Esophagus muscularis mucosa (tissue), 4 donors: ENCODE measurements at regions not wholly inside any gene's neighbourhood (a gene's known extent, or its start where the extent isn't known, plus 50 kb on each side); places are given as distances from the start of the nearest gene placed in this dataset.
A peak's percentile ranks its signal among the peaks of the same experiment; 100 is the strongest.

Experiments used
- DNase-seq: peaks from one replicate; pipeline ENCODE4 v3.0.0-alpha.2; 2017; ENCODE audit errors: extremely low spot score
- H3K27ac ChIP-seq, 4 donors: fragments of 200-600 bp; sonication (generic); replicated peaks in 1 of 4; 1 replicate in 3 of 4; 2 replicates in 1 of 4; pipeline ENCODE4 v1.5.1; 2016 to 2019; ENCODE audit warnings: mild to moderate bottlenecking in 1 of 4
- H3K27me3 ChIP-seq, 4 donors: fragments of 200-600 bp; sonication (generic); one replicate each; pipeline versions ENCODE4 v1.5.1 to v1.6.0; 2016 to 2019
- H3K36me3 ChIP-seq, 4 donors: fragments of 200-600 bp; sonication (generic); one replicate each; pipeline ENCODE4 v1.5.1; 2016 to 2019
- H3K4me1 ChIP-seq, 4 donors: fragments of 200-600 bp; sonication (generic); one replicate each; pipeline ENCODE4 v1.5.1; 2016 to 2019
- H3K4me3 ChIP-seq, 4 donors: fragments of 200-600 bp; sonication (generic); 1 replicate in 2 of 4; 2 replicates in 2 of 4; pipeline ENCODE4 v1.5.1; 2016 to 2019; ENCODE audit warnings: mild to moderate bottlenecking in 4 of 4, moderate library complexity in 1 of 4
- H3K9me3 ChIP-seq, 4 donors: fragments of 200-600 bp; sonication (generic); 1 replicate in 3 of 4; 2 replicates in 1 of 4; pipeline ENCODE4 v1.5.1; 2016 to 2019
- EP300 ChIP-seq: sonication (generic); formaldehyde crosslinking; IDR thresholded peaks from one replicate; pipeline ENCODE4 v1.6.1; 2017; ENCODE audit warnings: antibody characterized with exemption
- POLR2A ChIP-seq: fragments of 450-650 bp; IDR thresholded peaks from one replicate; pipeline ENCODE4 v1.6.1; 2017; ENCODE audit warnings: antibody characterized with exemption, moderate library complexity, mild to moderate bottlenecking, low read depth
- POLR2AphosphoS5 ChIP-seq, 2 donors: sonication (generic); formaldehyde crosslinking; IDR thresholded peaks; one replicate each; pipeline ENCODE4 v1.6.1; 2017; ENCODE audit warnings: antibody characterized with exemption in 2 of 2
- WGBS: methylation state at CpG from one replicate; pipeline ENCODE4 v1.1.5; 2018; 5-methylcytosine and 5-hydroxymethylcytosine counted together
- intact Hi-C: fragments of 100-400 bp; cut with DNase I; formaldehyde crosslinking; loops from one replicate; pipeline ENCODE4 v1.15.1; 2023
- TF ChIP-seq, protein P1 (sequence below), 3 experiments: fragments of 200-600 bp in 2 of 3; fragments of 450-650 bp in 1 of 3; sonication (generic) in 2 of 3; IDR thresholded peaks; one replicate each; pipeline ENCODE4 v1.5.1; 2017 to 2019; ENCODE audit warnings: antibody characterized with exemption in 3 of 3, mild to moderate bottlenecking in 2 of 3, moderate library complexity in 1 of 3

DNA sequence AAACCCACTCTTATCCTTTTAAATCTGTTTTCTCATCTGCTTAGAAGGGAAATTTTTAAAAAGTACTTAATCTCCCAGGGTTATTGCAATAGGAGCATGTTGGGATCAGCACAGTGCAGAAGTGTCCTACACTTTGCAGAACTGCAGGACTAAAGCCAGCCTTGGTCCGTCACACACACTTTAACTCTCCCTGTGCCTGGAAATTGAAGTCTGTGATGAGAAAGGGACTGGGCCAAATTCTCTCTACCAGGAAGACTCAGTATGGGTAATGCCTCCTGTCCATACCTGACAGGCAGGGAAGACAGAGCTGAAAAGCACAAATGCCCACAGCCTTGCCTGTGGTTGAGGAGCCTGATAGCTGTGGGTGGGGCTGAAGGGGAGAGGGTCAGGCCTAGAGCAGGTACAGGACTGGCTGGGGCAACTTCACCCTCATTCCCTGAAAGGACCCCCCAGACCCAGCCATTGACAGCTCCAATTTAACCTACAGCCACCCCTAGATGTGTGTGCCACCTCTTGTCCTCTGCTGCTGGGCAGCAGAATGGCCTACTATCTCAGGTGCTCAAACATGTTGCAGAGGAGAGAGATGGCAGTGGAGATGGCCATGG is 377.2 kb upstream of the KLHL29 start:
- no peaks in the 10 kb centered on the region for H3K27me3 ChIP-seq
- peaks cover 4 to 19% (median 16%) of the 10 kb centered on the region in 4 donors for H3K4me1 ChIP-seq
- no peaks in the 10 kb centered on the region for H3K9me3 ChIP-seq
- peak; percentile 86 for DNase-seq
- no peak overlapping the region for H3K4me3 ChIP-seq
- TF ChIP-seq POLR2AphosphoS5 (IDR thresholded peaks at IDR 0.05) = no peak
- TF ChIP-seq, protein P1, sequence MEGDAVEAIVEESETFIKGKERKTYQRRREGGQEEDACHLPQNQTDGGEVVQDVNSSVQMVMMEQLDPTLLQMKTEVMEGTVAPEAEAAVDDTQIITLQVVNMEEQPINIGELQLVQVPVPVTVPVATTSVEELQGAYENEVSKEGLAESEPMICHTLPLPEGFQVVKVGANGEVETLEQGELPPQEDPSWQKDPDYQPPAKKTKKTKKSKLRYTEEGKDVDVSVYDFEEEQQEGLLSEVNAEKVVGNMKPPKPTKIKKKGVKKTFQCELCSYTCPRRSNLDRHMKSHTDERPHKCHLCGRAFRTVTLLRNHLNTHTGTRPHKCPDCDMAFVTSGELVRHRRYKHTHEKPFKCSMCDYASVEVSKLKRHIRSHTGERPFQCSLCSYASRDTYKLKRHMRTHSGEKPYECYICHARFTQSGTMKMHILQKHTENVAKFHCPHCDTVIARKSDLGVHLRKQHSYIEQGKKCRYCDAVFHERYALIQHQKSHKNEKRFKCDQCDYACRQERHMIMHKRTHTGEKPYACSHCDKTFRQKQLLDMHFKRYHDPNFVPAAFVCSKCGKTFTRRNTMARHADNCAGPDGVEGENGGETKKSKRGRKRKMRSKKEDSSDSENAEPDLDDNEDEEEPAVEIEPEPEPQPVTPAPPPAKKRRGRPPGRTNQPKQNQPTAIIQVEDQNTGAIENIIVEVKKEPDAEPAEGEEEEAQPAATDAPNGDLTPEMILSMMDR (IDR thresholded peaks at IDR 0.05) = no peak
- no peak for TF ChIP-seq EP300
- no peak for TF ChIP-seq POLR2A
- intact Hi-C loops = no loop called here
- WGBS = 79% methylated on average over 1 of the region's 1 CpG
- H3K27ac ChIP-seq = no peak overlapping the region
- H3K36me3 ChIP-seq = no peaks in the 10 kb centered on the region

DNA sequence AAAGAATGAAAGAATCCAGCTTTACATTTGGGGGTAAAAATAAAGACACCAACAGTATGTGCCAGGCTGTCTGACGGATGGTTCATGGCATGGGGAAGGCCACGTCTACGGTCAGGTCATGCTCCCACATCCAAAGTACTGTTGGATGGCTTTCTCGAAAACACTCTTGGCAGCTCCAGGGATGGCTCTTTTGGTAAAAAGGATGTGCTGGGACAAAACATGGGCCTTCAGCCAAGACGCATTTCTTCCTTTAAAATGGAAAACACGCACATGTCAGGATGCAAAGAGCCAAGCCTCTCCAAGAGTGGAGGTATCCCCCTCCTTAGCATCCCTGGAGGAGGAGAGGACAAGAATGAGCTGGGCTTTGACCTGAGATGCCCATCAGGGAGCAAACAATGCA is 376.5 kb upstream of the KLHL29 start:
- Histone ChIP-seq H3K4me1 (peaks cover 4 to 19% (median 16%) of the 10 kb centered on the region in 4 donors), H3K27ac (peak overlapping the region in 1 of 4 donors; percentile 53), H3K27me3 (no peaks in the 10 kb centered on the region), H3K36me3 (no peaks in the 10 kb centered on the region), H3K4me3 (no peak overlapping the region), H3K9me3 (no peaks in the 10 kb centered on the region)
- DNase-seq = peak; percentile 80
- WGBS = 77% methylated on average over 6 of the region's 6 CpGs
- TF ChIP-seq POLR2A = no peak
- no peak for TF ChIP-seq POLR2AphosphoS5 (IDR thresholded peaks at IDR 0.05)
- no peak for TF ChIP-seq EP300
- TF ChIP-seq, protein P1 (IDR thresholded peaks at IDR 0.05) = no peak
- intact Hi-C loops = no loop called here

DNA sequence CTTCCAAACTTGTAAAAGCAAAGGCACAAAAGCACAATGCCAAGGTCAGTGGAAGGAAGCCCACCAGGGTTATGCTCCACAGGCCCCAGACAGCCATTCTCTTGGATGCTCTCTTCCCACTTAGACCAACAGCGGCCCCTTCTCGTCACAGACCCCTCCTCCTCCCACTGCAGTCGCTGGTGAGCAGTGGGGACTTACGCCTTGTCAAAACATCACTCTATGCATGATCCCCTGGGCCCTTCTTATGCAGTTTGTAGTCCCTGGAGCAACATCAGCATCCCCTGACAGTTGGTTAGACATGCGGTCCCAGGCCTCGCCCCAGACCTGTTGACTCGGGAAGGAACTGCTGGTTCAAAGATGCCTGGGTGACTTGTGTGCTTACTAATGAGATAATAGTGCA is 376.0 kb upstream of the KLHL29 start:
- no peaks in the 10 kb centered on the region for H3K36me3 ChIP-seq
- H3K9me3 ChIP-seq = no peaks in the 10 kb centered on the region
- peak; percentile 91 for DNase-seq
- WGBS = 92% methylated on average over 7 of the region's 7 CpGs
- intact Hi-C loops = no loop called here
- H3K27me3 ChIP-seq = no peaks in the 10 kb centered on the region
- H3K4me3 ChIP-seq = no peak overlapping the region
- no peak for TF ChIP-seq POLR2A
- TF ChIP-seq POLR2AphosphoS5 (IDR thresholded peaks at IDR 0.05) = no peak
- TF ChIP-seq EP300 = no peak
- TF ChIP-seq, protein P1 (IDR thresholded peaks at IDR 0.05) = no peak
- peak overlapping the region in 2 of 4 donors; percentile 42 to 53 for H3K27ac ChIP-seq
- H3K4me1 ChIP-seq = peaks cover 4 to 19% (median 16%) of the 10 kb centered on the region in 4 donors

DNA sequence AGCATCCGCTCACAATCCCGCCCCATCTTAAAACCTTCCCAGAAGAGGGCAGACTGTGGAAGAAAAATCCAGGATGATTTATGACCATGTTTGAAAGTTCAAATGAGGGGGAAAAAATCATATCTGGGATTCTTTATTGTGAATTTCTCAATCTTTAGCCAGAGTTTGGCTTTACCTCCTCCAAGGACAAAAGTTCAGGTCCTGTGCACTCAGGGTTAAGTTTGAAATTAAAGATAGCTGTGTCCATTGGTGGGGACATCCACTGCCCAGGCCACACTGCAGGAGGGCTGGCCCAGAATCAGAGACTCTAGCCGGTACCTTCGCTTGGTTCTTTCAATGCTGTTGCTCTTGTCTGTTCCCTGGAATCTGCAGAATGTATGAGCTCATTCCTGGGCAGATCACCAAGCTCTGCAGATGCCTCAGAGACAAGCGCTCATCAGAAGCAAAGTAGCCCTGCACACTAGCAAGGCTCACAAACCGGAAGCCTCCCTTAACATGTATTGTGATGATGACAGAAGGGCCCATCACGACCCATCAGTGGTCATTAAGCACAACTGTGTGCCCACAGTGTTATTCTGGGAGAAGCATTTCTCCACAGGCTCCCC is 375.3 kb upstream of the KLHL29 start:
- 27% methylated on average over 7 of the region's 7 CpGs for WGBS
- H3K36me3 ChIP-seq = no peaks in the 10 kb centered on the region
- peaks cover 4 to 19% (median 16%) of the 10 kb centered on the region in 4 donors for H3K4me1 ChIP-seq
- peak overlapping the region in 2 of 4 donors; percentile 42 to 53 for H3K27ac ChIP-seq
- no peaks in the 10 kb centered on the region for H3K9me3 ChIP-seq
- H3K27me3 ChIP-seq = no peaks in the 10 kb centered on the region
- peak; percentile 17 to 39 for TF ChIP-seq POLR2AphosphoS5 (IDR thresholded peaks at IDR 0.05)
- TF ChIP-seq, protein P1 (IDR thresholded peaks at IDR 0.05) = no peak
- peak; percentile 92 for DNase-seq
- intact Hi-C loops = no loop called here
- H3K4me3 ChIP-seq = no peak overlapping the region

DNA sequence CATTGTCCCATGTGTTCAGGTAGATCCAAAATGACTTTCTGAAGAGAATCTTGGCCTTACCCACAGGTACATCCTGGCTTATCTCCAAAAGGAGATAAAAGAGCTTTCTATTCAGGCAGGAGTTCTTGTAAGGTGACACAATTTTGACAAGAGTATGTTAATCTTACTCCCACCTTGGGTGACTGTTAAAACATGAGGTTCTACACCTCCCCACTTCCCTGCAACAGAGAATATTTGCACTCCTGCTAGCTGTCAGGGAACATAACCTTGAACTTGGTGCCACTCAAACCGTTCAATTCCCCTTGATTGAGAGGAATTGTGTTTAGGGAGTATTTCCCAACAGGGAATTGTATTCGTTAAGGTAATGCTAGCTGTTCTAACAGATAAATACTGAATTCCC is 372.5 kb upstream of the KLHL29 start:
- no peaks in the 10 kb centered on the region for H3K36me3 ChIP-seq
- 89% methylated on average over 2 of the region's 2 CpGs for WGBS
- H3K4me1 ChIP-seq = peaks cover 4 to 19% (median 16%) of the 10 kb centered on the region in 4 donors
- peak; percentile 62 for DNase-seq
- H3K27me3 ChIP-seq = no peaks in the 10 kb centered on the region
- TF ChIP-seq POLR2AphosphoS5 (IDR thresholded peaks at IDR 0.05) (no peak), EP300 (no peak), POLR2A (no peak)
- TF ChIP-seq, protein P1 (IDR thresholded peaks at IDR 0.05) = no peak
- H3K27ac ChIP-seq = no peak overlapping the region
- no peak overlapping the region for H3K4me3 ChIP-seq
- H3K9me3 ChIP-seq = no peaks in the 10 kb centered on the region
- intact Hi-C loops = no loop called here
